Stimulated activated CD8-positive, alpha-beta memory T cell treated with anti-CD3 and anti-CD28 coated beads, Interleukin-4, amount 100 ng/mL, for 24 hours (primary cell): ENCODE measurements at regions not wholly inside any gene's neighbourhood (a gene's known extent, or its start where the extent isn't known, plus 50 kb on each side); places are given as distances from the start of the nearest gene placed in this dataset.
A peak's percentile ranks its signal among the peaks of the same experiment; 100 is the strongest.
"Not testable (repeated sequence)": the region's sequence is repeated elsewhere in the genome, so short reads cannot be mapped to it uniquely, and the experiment has no call there.

Experiments
- DNase-seq: peaks from one replicate; pipeline ENCODE4 v3.0.0-alpha.2; 2020; ENCODE audit warnings: low read depth

DNA sequence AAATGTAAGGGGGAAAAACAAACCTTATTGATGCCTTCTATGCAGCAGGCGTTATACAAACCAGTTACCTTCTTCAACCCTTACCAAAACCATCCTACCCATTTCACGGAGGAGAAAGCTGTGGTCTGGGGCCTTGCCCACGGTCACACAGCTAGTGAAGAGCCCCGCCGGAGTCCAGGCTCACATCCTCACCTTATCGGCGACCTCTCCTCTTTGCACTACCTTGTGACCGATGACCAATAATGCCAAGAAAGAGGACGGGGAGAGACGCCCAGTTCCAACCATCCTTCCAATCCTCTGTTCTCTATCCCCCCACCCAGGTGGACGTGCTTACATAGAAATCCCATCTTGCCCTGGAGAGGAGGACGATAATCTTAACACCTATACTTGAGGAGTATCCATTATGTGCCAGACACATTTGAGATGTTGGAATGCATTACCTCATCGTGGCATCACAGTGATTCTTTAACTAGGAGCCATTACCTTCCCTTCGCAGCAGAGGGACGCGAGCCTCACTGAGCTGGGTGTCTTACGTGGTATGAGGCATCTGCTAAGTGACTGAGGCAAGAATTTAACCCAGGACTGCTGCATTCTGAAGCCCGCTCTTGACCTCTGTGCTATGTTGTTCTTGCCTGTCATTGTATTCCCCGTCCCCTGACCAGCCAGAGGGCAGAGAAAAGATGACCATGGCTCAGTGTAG lies 253.7 kb upstream of the B3GAT1 start:
- no peak for DNase-seq

DNA sequence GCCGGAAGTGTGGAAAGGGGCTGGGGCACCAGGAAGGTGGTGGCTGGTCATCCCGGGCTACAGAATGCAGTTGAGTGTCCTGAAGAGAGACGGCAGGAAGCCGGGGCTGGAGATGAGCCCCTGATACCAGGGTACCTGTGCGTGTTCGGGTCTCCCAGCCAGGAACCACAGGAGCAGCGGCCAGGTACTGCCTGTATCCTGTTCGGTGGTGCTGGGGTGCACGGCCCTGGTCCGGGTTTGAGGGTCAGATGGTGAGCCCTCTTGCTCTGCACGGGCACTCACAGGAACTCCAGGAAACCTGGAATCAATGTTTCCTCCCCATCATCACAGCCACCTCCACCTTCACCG lies 253.1 kb upstream of the B3GAT1 start:
- DNase-seq, result no peak

DNA sequence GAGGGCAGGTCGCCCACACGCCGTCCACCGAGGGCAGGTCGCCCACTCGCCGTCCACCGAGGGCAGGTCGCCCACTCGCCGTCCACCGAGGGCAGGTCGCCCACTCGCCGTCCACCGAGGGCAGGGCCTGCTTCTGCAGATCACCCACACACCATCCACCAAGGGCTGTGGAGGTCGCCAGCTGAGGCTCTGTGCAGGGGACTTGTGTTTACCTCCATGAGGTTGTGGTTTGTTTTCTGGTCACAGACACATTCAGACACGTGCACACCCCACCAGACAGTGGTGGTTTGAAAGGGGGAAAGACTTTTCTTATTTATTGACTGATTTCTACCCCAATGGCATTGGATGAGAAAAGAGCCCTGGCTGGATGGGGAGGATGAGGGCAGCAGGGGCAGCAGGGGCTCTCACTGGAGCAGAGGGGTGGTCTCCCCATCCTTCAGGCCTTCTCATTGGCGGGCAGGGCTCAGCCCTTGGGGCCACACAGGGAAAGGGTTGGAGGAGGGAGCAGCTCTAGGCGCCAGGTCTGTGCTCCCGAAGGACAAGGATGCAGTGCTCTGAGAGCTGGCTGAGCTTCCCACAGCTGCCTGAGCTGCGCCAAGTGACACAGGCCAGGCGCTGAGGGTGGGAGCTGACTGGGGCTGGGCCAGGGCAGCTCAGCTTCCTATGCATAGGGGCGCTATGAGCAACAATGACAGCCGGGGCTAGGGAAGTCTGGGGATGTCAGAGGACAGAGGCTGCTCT lies 252.6 kb upstream of the B3GAT1 start:
- no peak for DNase-seq

DNA sequence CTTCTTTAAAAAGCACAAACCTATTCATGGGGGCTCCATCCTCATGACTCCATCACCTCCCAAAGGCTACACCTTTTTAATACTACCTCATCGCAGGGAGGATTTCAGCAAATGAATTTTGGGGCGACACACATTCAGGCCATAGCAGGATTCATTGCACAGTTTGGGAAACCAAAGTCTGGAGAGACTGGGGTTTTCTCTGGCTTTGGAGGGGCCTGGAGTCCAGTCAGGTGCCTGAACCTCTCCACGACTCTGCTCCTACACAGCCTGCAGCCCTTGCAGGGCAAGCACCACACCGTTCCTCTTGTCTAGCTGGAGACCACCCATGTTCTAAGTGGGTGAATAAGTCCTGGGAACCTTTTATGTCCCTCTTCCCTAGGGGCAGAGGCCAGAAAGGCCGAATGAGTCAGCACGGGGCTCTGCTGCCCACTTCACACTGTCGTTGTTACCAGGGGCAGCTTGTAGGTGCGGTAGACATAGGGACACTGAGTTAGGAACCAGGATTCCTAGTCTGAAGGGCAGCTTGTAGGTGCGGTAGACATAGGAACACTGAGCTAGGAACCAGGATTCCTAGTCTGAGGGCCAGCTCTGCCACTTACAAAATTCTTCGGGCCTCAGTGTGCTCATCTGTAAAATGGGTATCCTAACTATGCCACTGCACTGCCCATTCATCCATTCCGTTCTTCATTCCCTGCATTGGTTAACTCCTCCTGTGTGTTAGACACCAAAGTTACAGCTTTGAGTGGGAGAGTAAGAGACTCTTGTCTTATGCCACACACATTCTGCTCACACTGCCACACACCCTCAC lies 251.7 kb upstream of the B3GAT1 start:
- DNase-seq, result no peak

DNA sequence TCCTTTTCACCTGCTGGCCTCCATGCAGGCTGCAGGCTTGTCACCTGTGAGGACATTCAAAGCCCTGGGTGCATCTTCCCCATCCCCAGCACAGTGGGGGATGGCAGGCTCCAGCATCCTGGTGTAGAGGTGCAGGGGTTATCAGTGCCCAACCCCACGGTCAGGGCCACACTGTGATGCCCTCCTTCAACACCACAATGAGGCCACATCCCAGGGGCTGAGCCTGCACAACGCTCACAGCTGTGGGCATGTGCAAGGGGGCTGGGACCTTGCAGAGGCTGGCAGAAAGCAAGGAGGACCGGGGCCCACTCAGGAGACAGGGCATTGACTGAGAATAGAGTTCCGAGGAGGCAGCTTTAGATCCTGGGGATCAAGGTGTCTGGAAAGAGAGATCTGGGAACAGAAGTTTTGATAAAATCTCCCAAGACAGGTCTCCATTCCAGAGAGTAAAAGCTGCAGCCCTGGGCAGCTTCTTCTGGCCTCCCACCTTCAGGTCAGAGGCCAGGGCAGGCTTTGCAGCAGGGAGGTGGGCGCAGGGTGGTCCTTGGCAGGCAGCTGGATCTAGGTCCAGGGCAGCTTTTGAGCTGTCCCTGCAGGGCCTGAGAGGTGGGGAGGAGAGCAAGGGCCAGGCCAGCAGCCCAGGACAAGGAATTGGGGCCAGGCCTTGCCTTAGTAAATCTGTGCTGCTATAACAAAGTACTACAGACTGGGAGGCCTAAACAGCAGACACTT lies 250.8 kb upstream of the B3GAT1 start:
- no peak for DNase-seq

DNA sequence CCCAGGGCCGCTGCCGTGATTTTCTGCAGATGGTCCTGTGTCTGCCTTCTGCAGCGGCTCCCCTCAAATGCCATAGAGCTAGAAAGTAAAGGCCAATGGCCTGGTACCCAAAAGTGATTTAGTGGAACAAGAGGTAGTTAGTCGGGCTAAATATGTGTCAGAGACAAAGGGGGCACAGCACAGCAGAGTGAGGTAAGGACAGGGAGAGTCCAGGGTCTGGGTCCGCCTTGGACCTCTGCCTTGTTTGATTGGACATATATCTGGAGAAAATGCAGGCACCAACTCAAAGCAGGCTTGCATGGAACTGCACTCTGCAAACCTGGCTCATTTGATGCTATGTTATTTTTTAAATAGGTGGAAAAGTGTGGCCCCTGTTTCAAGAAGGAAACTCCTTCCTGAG lies 249.6 kb upstream of the B3GAT1 start:
- no peak for DNase-seq

DNA sequence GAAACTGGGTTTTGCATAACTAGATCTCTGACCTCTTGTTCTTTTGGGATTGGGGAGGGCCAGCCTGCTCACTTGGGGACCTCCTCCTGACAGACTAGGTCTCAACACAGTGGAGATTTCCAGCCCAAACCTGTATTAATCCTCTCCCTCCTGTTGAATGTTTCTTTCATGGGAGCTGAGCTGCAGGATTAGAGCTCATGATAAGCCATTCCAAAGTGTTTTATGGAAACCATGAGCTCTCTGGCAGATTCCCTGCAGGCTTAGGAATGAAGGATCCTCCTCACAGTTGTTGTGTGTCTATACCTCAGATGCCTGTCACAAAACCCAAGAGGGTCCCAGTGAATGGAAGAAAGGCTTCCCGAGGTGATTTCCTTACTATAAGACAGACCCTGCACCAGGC lies 248.4 kb upstream of the B3GAT1 start:
- no peak for DNase-seq

DNA sequence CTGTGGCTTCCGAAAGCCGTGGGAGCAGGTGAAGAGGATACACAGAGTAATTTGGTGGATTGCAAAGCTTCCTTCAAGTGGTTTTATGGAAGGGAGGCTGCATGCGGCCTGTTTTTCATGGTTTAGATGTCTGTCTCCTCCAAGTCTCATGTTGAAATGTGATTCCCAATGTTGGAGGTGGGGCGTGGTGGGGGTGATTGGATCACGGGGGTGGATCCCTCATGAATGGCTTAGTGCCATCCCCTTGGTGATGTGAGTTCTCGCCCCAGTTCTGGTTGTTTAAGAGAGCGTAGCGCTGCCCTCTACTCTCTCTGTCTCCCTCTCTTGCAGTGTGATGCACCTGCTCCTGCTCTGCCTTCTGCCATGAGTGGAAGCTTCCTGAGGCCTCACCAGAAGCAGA lies 247.8 kb upstream of the B3GAT1 start:
- DNase-seq, result no peak

DNA sequence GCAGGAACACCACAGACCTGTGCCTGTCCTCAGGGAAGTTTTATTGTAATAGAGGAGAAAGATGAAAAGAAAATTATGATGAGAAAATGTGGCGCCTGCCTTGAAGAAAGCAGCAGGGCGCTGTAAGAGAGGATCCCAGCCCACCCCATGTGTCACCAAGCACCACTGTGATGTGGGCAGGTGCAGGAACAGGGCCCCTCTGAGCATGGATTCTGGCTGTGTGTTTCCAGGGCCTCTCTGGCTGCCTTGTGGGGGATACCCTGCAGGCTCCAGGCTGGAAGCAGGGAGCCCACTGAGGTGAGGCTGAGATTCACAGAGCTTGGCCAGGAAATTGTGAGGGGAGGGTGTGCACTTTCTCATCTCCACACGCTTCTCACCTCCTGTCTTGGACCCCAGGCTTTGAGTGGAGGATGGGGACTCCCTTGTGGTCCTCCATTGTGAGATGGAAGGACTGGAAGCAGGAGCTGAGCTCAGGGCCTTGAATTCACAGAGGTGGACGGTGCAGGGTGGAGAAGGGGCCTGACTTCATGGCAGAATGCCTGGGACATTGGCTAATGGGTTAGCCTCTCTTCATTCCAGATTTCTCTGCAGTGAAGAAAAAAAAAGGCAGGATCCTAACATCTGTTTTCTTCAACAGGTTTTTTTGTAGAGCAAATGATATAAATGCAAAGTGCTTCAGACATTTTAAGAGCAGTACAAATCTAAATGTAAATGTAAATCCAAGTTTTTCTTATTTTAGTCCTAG lies 246.6 kb upstream of the B3GAT1 start:
- DNase-seq, result no peak

DNA sequence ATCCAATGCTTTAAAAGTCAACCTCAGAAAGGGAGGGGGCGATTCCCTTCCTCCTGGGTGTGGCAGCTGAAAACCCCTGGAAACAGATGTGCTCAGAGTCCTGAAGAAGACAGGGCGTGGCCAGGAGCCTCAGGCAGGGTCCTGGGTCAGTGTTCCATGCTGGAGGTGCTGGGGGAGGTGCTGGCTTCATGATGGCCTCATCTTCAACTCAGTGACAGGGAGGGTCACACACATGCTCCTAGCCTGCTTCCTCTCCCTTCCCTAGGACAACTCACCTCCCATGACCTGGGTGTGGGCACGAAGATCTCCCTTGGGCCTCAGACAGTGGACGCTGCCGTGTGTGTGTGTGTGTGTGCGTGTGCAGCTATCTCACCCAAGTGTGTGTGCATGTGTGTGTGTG lies 245.6 kb upstream of the B3GAT1 start:
- no peak for DNase-seq

DNA sequence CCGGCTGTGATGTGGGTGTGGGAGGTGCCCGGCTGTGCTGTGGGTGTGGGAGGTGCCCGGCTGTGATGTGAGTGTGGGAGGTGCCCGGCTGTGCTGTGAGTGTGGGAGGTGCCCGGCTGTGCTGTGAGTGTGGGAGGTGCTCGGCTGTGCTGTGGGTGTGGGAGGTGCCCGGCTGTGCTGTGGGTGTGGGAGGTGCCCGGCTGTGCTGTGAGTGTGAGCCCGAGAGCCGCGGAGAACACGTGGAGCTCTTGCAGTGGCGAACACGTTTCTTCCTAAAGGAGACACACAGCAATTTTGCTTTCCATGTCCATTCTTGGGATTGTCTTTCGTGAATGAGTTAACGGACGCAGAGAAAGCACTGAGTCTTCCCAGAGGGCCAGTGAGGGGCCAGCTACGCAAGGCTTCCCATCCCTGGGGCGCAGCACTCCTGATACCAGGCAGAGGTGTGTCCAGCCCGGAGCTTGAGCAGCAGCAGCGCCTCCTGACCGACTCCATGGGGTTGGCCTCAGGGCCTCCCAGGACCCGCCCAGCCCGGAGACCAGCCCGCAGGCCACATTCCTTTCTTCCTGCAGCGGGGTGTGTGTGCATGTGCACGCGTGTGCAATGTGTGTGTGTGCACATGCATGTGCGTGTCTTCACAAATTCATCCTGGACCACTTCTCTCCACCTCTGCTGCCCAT lies 245.0 kb upstream of the B3GAT1 start:
- DNase-seq, result no peak

DNA sequence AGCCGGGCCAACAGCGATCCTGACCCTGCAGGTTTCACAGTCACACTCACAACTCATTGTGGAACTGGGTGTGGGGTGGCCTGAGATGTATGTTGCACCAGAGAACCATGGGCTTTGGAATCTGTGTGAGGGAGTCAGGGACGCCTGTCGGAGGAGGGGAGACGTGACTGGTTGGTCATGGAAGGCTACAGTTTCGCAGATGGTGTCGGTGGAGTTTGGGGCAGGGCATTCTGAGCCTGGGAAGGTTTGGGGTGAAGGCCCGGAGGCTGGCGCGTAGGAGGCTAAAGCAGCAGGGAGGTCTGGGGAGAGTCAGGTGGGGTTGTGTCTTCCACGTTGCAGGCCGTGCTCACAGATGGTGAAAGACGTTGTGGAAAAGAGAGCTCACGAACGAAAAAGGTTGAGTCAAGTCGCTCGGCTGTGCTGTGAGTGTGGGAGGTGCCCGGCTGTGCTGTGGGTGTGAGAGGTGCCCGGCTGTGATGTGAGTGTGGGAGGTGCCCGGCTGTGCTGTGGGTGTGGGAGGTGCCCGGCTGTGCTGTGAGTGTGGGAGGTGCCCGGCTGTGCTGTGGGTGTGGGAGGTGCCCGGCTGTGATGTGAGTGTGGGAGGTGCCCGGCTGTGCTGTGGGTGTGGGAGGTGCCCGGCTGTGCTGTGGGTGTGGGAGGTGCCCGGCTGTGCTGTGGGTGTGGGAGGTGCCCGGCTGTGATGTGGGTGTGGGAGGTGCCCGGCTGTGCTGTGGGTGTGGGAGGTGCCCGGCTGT lies 244.2 kb upstream of the B3GAT1 start:
- not testable (repeated sequence) for DNase-seq

DNA sequence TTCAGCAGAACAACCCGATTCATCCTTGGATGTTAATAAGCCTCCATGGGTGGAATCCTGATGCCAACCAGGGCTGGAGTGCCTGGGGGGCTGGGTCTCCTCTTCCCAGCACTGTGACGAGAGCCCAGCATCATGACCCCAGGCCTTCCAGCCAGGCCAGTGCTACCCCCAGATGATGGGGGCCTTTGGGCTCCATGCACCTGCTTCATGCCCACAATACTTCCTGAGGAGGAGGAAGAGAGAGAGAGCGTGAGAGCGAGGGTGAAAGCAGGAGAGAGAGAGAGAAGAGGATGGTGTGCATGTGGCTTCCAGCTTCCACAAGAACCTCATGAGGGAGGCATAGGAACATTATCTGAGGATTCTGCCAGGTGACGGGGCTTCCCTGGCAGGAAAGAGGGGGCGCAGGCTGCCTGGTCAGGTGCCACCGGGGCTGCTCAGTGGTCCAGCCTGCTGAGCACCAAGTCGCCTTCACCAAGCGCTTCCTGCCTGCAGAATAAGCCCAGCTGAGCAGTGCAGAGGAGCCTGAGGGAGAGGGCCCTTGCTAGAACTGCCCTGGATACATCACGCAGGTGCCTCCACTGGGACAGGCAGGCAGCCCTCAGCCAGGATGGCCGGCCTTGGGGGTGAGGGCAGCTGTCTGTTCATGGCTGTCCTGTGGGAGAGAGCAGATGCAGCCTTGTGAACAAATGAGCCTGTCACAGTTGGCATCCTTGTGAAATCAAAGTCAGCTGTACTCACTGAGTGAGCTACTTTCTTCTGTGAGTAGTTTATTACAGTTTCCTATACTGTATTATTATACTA lies 243.3 kb upstream of the B3GAT1 start:
- no peak for DNase-seq

DNA sequence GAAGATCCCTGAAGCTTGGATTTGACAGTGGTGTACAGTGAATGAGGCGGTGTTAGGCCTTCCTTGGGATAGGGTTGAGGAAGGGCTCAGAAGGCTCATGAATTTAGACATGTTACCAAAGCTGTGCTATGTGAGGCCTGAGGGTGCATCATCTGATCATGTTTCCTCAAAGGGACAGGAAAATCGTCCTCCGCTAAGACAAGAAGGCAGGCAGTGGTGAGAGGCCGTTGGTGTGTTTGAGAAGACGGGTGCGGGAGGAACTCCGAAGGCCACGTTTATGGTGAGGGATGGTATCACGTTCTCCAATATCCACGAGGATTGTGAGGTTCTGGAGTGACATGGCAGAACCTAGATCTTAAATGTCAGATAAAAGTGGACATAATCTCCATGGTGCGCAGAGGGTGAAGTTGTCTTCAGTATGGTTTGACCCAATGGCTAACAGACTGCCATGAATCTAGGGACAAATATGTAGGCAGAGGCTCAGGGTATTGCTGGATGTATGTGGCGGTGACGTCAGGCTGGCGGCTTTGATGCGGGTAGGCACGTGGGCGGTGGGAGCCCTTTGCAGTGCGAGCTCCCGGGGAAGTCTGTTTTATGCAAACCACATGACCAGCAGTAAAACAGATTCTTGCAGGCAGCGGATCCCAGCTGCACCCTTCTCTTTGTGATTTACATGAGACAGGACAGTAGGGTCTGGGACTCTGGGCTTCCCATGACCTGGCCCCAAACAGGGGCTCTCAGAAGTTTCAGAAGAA lies 242.3 kb upstream of the B3GAT1 start:
- peak; percentile 48 for DNase-seq

DNA sequence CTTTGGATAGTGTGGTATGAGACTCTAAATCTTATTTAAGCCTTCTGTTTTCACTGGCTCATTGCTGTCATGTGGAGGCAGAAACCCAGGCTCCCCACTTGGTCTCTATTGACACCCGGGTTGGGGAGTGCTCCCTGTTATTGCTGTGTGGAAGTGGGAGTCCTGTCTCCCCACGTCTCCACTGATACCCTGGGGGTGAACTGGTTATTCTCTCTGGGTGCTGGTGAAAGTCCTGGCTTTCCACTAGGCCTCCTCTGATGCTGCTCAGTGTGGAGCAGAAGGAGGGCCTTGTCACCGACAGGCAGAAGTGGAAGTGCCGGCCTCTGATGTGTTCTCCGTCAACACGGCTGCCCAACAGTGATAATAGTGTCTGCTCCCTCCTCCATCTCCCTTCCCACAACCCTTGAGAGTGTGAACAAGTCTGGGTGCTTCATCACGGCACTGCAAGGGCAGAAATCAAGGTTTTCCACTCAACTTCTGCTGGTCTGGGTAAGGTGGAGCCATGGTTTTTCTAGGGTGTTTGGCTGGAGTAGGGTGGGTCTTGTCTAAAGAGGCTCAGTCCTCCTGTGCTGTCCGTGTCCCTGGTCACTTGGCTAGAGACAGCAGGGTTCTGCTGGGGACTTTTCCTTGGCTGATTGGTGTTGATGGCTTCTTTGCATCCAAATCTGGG lies 240.7 kb upstream of the B3GAT1 start:
- DNase-seq, result no peak

DNA sequence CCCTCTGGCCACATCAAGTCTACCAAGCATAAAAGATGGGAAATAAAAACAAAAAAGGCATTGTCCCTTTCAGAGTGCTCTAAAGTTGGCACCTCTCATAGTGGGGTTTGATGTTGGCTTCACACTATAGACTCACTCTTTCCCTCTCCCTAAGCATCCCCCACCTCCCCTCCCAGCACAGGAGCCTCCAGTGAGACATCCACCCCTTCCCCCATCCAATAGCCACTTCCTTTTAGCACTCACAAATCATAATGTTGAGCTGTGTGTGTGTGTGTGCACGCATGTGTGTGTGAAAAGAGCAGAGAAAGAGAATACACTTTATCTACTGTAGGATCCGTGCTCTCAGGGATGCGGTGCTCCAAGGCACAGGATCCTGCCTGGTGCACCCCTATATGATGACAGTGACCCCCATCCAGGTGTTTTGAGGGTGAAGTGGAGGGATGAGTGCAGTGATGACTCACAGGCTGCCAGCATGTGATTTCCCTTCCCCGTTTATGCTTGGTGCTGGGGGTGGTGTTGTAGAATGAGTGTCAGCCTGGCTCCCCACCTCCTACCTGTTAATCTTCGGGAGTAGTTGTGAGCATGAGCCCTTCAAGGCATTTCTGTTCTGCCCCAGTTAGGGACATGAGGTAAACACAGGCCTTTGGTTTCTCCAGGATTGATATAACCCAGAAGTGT lies 235.2 kb upstream of the B3GAT1 start:
- DNase-seq, result no peak

DNA sequence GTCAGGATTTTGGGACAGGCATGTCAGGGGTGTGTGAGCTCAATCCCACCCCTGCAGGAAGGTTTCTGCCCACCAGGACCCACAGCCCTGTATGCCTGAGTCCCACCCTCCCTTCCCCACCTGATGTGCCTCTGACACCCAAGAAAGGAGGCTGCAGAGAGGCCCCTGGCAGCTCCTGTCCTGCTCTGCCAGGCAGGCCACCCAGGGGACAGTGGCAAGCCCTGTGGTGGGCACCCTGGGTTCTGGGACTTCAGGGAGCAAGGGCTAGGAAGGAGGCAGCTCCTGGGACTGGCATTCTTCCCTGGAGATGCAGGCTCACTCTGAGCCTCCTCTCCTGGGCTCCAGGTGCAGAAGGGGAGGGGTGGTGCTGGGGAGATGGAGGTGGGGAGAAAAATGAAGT lies 234.5 kb upstream of the B3GAT1 start:
- DNase-seq, result no peak

DNA sequence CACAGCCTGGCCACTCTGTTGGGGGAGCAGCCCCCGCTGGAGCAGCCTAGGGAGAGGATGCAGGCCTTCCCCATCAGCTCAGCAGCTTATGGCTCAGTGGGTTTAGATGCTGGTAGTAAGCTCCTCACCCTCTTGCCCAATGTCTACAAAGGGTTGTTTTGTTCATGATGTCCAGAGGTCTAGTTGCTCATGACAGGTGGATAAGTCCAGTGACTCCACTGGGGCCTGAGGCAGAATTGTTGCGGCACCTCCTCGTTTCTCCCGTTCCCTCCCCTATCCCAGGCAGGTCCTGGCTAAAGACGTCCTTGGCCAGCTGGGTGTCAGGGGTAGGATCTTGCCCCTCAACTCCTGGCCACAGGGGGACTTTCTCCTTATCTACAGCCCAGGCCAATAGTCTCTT lies 233.5 kb upstream of the B3GAT1 start:
- DNase-seq, result no peak
